Parathyroid adenoma (tissue), 2 donors: ENCODE measurements at regions not wholly inside any gene's neighbourhood (a gene's known extent, or its start where the extent isn't known, plus 50 kb on each side); places are given as distances from the start of the nearest gene placed in this dataset.
A peak's percentile ranks its signal among the peaks of the same experiment; 100 is the strongest.

Source experiments
- H2AFZ ChIP-seq: fragments of 300-600 bp; sonication (generic); one replicate; pipeline ENCODE4 v1.7.0; 2017; ENCODE audit warnings: antibody characterized with exemption, mild to moderate bottlenecking
- H3K27ac ChIP-seq: fragments of 300-600 bp; sonication (generic); one replicate; pipeline ENCODE4 v1.7.0; 2017
- H3K27me3 ChIP-seq: fragments of 300-600 bp; sonication (generic); one replicate; pipeline ENCODE4 v1.7.0; 2017; ENCODE audit warnings: low read length; ENCODE audit not compliant: control insufficient read depth, insufficient read depth
- H3K36me3 ChIP-seq: fragments of 300-600 bp; sonication (generic); one replicate; pipeline ENCODE4 v1.7.0; 2017; ENCODE audit warnings: low read length; ENCODE audit not compliant: control insufficient read depth, insufficient read depth
- H3K4me1 ChIP-seq: fragments of 300-600 bp; sonication (generic); one replicate; pipeline ENCODE4 v1.7.0; 2017; ENCODE audit warnings: control low read depth
- H3K4me2 ChIP-seq: fragments of 300-600 bp; sonication (generic); one replicate; pipeline ENCODE4 v1.7.0; 2017; ENCODE audit warnings: low read length
- H3K4me3 ChIP-seq: fragments of 300-600 bp; sonication (generic); one replicate; pipeline ENCODE4 v1.7.0; 2017; ENCODE audit warnings: low read depth, low read length
- H3K79me2 ChIP-seq: fragments of 300-600 bp; sonication (generic); one replicate; pipeline ENCODE4 v1.7.0; 2017; ENCODE audit warnings: control low read depth
- H3K9ac ChIP-seq: fragments of 300-600 bp; sonication (generic); one replicate; pipeline ENCODE4 v1.7.0; 2017; ENCODE audit warnings: mild to moderate bottlenecking
- H3K9me3 ChIP-seq: fragments of 300-600 bp; sonication (generic); one replicate; pipeline ENCODE4 v1.7.0; 2017; ENCODE audit warnings: low read length; ENCODE audit not compliant: control insufficient read depth
- TF ChIP-seq, protein P1 (sequence below): fragments of 300-600 bp; sonication (generic); IDR thresholded peaks from one replicate; pipeline ENCODE4 v1.7.0; 2017; ENCODE audit warnings: antibody characterized with exemption, mild to moderate bottlenecking
- donor health status: primary hyperparathyroidism.

DNA sequence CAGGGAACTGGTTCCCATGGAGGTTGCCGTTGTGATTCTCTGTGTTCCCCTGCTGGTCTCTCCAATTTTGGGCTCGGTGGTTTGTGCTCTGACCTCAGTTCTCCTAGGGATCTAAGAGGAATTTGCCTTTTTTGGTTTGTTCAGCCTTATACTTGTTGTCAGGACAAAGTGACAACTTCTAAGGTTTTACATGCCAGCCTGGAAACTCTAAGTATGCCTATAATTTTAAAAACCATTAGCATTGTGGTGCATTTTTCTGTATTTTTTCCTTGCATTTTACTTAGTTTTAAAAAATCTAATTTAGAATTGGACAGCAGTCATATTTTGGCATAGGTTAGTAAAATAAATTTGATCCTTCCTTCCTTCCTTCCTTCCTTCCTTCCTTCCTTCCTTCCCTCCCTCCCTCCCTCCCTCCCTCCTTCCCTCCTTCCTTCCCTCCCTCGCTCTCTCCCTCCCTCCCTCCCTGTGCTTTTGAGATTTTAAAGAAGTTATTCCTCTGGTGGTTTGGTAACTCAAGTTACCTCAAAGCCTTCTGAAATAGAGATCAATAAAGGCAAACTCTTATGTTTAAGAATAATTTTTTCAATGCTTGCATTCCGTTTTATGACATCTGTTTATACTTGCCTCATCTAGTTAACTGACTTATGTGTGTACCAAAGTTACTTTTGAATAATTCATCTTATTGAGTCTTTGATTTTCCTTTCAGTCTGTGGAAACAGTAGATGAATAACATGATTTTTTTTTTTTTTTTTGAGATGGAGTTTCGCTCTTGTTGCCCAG lies 141.3 kb upstream of the RGS17 start:
- H3K36me3 ChIP-seq, result no peaks in the 10 kb centered on the region
- TF ChIP-seq, protein P1, sequence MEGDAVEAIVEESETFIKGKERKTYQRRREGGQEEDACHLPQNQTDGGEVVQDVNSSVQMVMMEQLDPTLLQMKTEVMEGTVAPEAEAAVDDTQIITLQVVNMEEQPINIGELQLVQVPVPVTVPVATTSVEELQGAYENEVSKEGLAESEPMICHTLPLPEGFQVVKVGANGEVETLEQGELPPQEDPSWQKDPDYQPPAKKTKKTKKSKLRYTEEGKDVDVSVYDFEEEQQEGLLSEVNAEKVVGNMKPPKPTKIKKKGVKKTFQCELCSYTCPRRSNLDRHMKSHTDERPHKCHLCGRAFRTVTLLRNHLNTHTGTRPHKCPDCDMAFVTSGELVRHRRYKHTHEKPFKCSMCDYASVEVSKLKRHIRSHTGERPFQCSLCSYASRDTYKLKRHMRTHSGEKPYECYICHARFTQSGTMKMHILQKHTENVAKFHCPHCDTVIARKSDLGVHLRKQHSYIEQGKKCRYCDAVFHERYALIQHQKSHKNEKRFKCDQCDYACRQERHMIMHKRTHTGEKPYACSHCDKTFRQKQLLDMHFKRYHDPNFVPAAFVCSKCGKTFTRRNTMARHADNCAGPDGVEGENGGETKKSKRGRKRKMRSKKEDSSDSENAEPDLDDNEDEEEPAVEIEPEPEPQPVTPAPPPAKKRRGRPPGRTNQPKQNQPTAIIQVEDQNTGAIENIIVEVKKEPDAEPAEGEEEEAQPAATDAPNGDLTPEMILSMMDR, result no peak
- no peak overlapping the region for H2AFZ ChIP-seq
- H3K79me2 ChIP-seq, result no peaks in the 10 kb centered on the region
- no peaks in the 10 kb centered on the region for H3K27me3 ChIP-seq
- H3K4me3 ChIP-seq, result no peak overlapping the region
- H3K9me3 ChIP-seq, result no peaks in the 10 kb centered on the region
- H3K27ac ChIP-seq, result no peak overlapping the region
- H3K9ac ChIP-seq, result no peak overlapping the region
- H3K4me1 ChIP-seq, result no peaks in the 10 kb centered on the region
- H3K4me2 ChIP-seq, result no peak overlapping the region

GRCh38 chr6:153263489-153263888 lies 132.4 kb upstream of the RGS17 start:
- Histone ChIP-seq H3K36me3 (no peaks in the 10 kb centered on the region), H3K9me3 (no peaks in the 10 kb centered on the region), H3K27me3 (no peaks in the 10 kb centered on the region), H3K4me3 (no peak overlapping the region), H3K79me2 (no peaks in the 10 kb centered on the region), H2AFZ (no peak overlapping the region), H3K9ac (no peak overlapping the region), H3K27ac (no peak overlapping the region), H3K4me1 (no peaks in the 10 kb centered on the region), H3K4me2 (no peak overlapping the region)
- TF ChIP-seq, protein P1, result no peak

GRCh38 chr6:153251326-153251725 lies 120.2 kb upstream of the RGS17 start:
- no peaks in the 10 kb centered on the region for H3K4me1 ChIP-seq
- H3K36me3 ChIP-seq, result no peaks in the 10 kb centered on the region

DNA sequence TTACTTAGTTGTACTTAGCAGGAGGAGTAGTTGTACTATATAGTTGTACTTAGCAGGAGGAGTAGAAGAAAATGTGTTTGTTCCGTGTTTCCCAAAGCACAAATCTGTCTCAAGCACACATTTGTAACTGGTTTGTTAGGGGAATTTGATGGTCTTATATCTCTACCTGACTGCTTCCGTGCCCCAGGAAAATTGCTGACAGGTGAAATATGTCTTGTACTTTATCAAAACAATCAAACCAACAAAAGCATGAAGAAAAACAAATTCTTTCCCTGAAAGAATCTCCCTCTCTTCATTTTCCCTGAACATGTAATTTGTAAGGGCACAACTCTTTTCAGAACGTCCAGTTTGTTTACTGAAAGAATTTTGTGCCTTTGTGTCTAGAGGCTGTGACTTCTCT lies 106.6 kb upstream of the RGS17 start:
- no peak overlapping the region for H3K4me2 ChIP-seq
- no peaks in the 10 kb centered on the region for H3K79me2 ChIP-seq
- peak overlapping the region; percentile 74 for H2AFZ ChIP-seq
- H3K4me3 ChIP-seq, result no peak overlapping the region
- H3K9me3 ChIP-seq, result no peaks in the 10 kb centered on the region
- no peaks in the 10 kb centered on the region for H3K36me3 ChIP-seq
- TF ChIP-seq, protein P1, result no peak
- no peak overlapping the region for H3K9ac ChIP-seq
- H3K27me3 ChIP-seq, result no peaks in the 10 kb centered on the region
- H3K4me1 ChIP-seq, result peaks cover 16% of the 10 kb centered on the region
- peak overlapping the region; percentile 66 for H3K27ac ChIP-seq

More at GRCh38 chr6:153251326-153251725, 120.2 kb upstream of the RGS17 start:
- no peak overlapping the region for H2AFZ ChIP-seq
- no peak overlapping the region for H3K27ac ChIP-seq
- H3K27me3 ChIP-seq, result no peaks in the 10 kb centered on the region
- H3K9me3 ChIP-seq, result no peaks in the 10 kb centered on the region
- H3K9ac ChIP-seq, result no peak overlapping the region
- TF ChIP-seq, protein P1, result no peak
- H3K4me2 ChIP-seq, result no peak overlapping the region
- H3K79me2 ChIP-seq, result no peaks in the 10 kb centered on the region
- no peak overlapping the region for H3K4me3 ChIP-seq
